ENCODE measurements at regions not wholly inside any gene's neighbourhood (a gene's known extent, or its start where the extent isn't known, plus 50 kb on each side); places are given as distances from the start of the nearest gene placed in this dataset.

DNA sequence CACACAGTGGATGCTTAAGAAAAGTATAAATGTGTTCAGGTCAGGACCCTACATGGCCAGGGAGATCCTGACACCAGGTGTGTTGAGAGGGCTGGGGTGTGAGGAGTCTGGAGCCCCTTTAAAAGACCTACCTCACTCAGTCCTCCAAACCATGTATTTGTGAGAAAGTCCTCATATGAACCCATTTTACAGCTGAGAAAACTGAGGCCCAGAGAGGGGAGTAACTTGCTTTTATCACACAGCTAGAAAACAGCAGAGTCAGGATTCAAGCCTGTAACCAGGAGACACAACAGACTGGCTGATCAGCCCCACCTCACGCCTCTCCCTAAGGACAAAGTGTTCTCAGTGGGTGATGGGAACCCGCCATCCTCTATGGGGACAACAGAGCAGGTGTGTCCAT is 706.7 kb downstream of the PTPRU start:
- Histone ChIP-seq H3K27ac (no peak overlapping the region), H3K27me3 (no peaks in the 10 kb centered on the region), H3K36me3 (no peaks in the 10 kb centered on the region), H3K9me3 (no peaks in the 10 kb centered on the region), H3K4me3 (no peak overlapping the region), H3K4me1 (no peaks in the 10 kb centered on the region)
- 75 to 95% methylated on average over 2 of the region's 2 CpGs for WGBS, 2 donors
- TF ChIP-seq CTCF (IDR thresholded peaks at IDR 0.05) = no peak
- no peak for TF ChIP-seq POLR2A (IDR thresholded peaks at IDR 0.05)
- TF ChIP-seq EP300 (IDR thresholded peaks at IDR 0.05) = no peak
- DNase-seq (ENCODE audit: low spot score in 2 of 2) = no peak

DNA sequence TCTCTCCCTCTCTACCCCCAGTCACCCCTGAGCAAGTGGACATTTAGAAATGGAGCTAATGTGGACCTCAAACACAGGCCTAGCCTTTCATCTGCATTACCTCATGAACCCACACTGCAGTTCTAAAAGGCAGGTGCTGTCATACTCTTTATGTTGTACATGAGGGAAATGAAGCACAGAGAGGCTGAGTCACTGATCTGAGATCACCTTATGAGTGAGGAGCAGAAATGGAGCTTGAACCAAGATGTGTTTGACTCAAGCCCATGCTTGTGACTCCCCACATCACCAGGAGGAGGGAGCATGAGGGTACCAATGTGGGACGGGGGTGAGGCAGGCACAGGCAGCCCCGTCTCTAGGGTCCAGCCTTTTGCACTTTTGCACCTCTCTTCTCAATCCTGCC is 702.8 kb downstream of the PTPRU start:
- TF ChIP-seq EP300 (IDR thresholded peaks at IDR 0.05) = no peak
- no peak for TF ChIP-seq POLR2A (IDR thresholded peaks at IDR 0.05)
- no peak for TF ChIP-seq CTCF (IDR thresholded peaks at IDR 0.05)
- H3K4me1 ChIP-seq = no peaks in the 10 kb centered on the region
- WGBS, 2 donors = 62 to 80% methylated on average over 2 of the region's 2 CpGs
- H3K9me3 ChIP-seq = no peaks in the 10 kb centered on the region
- no peaks in the 10 kb centered on the region for H3K36me3 ChIP-seq
- H3K27me3 ChIP-seq = no peaks in the 10 kb centered on the region
- no peak overlapping the region for H3K27ac ChIP-seq
- no peak overlapping the region for H3K4me3 ChIP-seq
- DNase-seq (ENCODE audit: low spot score in 2 of 2) = no peak

DNA sequence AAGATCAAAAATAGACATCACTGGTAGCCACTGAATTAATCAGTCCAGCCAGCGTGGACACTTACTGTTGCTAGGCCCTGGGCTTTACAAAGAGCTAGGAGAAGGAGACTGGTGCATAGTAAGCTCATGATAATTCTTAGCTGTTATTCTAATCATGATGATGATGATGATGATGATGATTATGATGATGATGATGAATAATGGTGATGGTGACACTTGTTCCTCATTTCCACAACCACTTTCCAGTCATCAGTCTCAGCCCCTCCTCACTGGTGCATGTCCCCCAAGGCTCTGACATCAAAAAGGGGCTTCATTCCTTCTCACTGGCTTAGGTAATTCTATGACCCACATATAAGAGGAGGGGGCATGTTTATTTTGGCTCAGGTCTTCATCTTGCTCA is 701.0 kb downstream of the PTPRU start:
- H3K4me1 ChIP-seq = no peaks in the 10 kb centered on the region
- no peaks in the 10 kb centered on the region for H3K9me3 ChIP-seq
- no peaks in the 10 kb centered on the region for H3K27me3 ChIP-seq
- WGBS, 2 donors = 89 to 97% methylated on average over 1 of the region's 1 CpG
- H3K36me3 ChIP-seq = no peaks in the 10 kb centered on the region
- H3K27ac ChIP-seq = no peak overlapping the region
- TF ChIP-seq EP300 (IDR thresholded peaks at IDR 0.05) (no peak), POLR2A (IDR thresholded peaks at IDR 0.05) (no peak), CTCF (IDR thresholded peaks at IDR 0.05) (no peak)
- no peak for DNase-seq (ENCODE audit: low spot score in 2 of 2)
- H3K4me3 ChIP-seq = no peak overlapping the region

GRCh38 chr1:29936031-29936544 is 699.8 kb downstream of the PTPRU start:
- TF ChIP-seq CTCF (IDR thresholded peaks at IDR 0.05) (no peak), EP300 (IDR thresholded peaks at IDR 0.05) (no peak), POLR2A (IDR thresholded peaks at IDR 0.05) (no peak)
- Histone ChIP-seq H3K36me3 (no peaks in the 10 kb centered on the region), H3K27me3 (peaks cover 0 to 4% of the 10 kb centered on the region in 2 donors), H3K27ac (no peak overlapping the region), H3K4me1 (no peaks in the 10 kb centered on the region), H3K9me3 (no peaks in the 10 kb centered on the region), H3K4me3 (no peak overlapping the region)
- 36 to 44% methylated on average over 7 of the region's 7 CpGs for WGBS, 2 donors
- no peak for DNase-seq (ENCODE audit: low spot score in 2 of 2)

DNA sequence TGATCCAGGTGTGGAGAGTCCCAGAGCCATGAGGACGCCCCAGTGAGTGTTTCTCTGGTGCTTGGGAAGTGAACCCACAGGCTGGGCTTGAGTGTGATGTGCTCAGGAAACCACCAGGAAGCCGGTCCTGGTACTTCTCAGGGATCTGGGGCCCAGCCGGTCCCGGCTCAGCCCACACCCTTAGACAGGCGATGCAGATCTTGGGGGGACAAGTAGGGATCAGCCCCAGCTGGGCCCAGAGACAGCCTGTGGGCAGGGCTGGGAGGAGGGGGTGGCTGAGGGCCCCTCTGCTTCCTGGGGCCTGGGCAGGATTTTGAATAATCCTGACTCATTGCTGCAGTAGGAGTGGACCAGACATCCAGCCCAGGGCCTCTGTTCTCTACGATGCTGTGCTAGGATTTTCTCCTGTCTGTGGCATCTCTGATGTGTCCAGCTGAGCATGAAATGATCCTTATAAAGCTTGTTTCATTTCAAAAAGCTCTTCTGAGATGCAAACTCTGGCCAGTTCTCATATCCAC is 698.0 kb downstream of the PTPRU start:
- no peak for DNase-seq (ENCODE audit: low spot score in 2 of 2)
- WGBS, 2 donors = 71 to 85% methylated on average over 2 to 6 of the region's 6 CpGs

More for the DNA sequence above, 698.0 kb downstream of the PTPRU start:
- Histone ChIP-seq H3K36me3 (no peaks in the 10 kb centered on the region), H3K27me3 (peaks cover 0 to 10% of the 10 kb centered on the region in 2 donors), H3K4me1 (no peaks in the 10 kb centered on the region), H3K4me3 (no peak overlapping the region), H3K27ac (no peak overlapping the region), H3K9me3 (no peaks in the 10 kb centered on the region)
- TF ChIP-seq POLR2A (IDR thresholded peaks at IDR 0.05) (no peak), EP300 (IDR thresholded peaks at IDR 0.05) (no peak), CTCF (IDR thresholded peaks at IDR 0.05) (no peak)
